ENCODE measurements at regions not wholly inside any gene's neighbourhood (a gene's known extent, or its start where the extent isn't known, plus 50 kb on each side); places are given as distances from the start of the nearest gene placed in this dataset.

GRCh38 chr13:22497991-22498780 lies 682.6 kb upstream of the SGCG start:
- WGBS (ENCODE audit: extremely low coverage, insufficient read length, low lambda C conversion rate) = no CpG with 5 or more reads among the region's 16 CpGs
- no peak overlapping the region for H3K4me3 Mint-ChIP-seq

More at GRCh38 chr13:22497991-22498780, 682.6 kb upstream of the SGCG start:
- Histone ChIP-seq H3K56ac (ENCODE audit: insufficient read length, low read depth, low read length) (no peak overlapping the region), H3T11ph (ENCODE audit: low read length) (no peak overlapping the region), H3K23ac (ENCODE audit: insufficient read length, low read depth, low read length) (no peak overlapping the region), H2BK120ac (ENCODE audit: low read depth, low read length, poor library complexity, severe bottlenecking) (no peak overlapping the region), H4K20me1 (ENCODE audit: control insufficient read depth, insufficient read depth, insufficient read length) (no peaks in the 10 kb centered on the region), H4K91ac (ENCODE audit: insufficient read length, low read depth, low read length) (no peak overlapping the region), H3K79me2 (ENCODE audit: insufficient read depth, low read length) (no peaks in the 10 kb centered on the region), H3K9ac (ENCODE audit: extremely low read depth, insufficient read length, low read length) (no peak overlapping the region), H2BK20ac (ENCODE audit: low read depth, low read length, poor library complexity, severe bottlenecking) (no peak overlapping the region), H2AK5ac (ENCODE audit: insufficient read length, low read length) (no peak overlapping the region), H3K23me2 (ENCODE audit: insufficient read length, low read depth, low read length, poor library complexity, severe bottlenecking) (no peaks in the 10 kb centered on the region), H4K5ac (ENCODE audit: insufficient read length, low read depth, low read length) (no peak overlapping the region), H3K4ac (ENCODE audit: low read depth, low read length) (no peak overlapping the region), H3K79me1 (ENCODE audit: insufficient read depth, low read depth, low read length, poor library complexity, severe bottlenecking) (no peaks in the 10 kb centered on the region), H3K27ac (ENCODE audit: insufficient read length, low read depth, low read length) (no peak overlapping the region), H2BK15ac (ENCODE audit: low read depth, low read length) (no peak overlapping the region), H4K8ac (replicated peaks; ENCODE audit: insufficient read length, low read depth, low read length) (no peak overlapping the region), H3K4me1 (ENCODE audit: insufficient read depth, low read length) (no peaks in the 10 kb centered on the region), H3K27me3 (ENCODE audit: insufficient read depth, low read length) (no peaks in the 10 kb centered on the region), H2BK5ac (ENCODE audit: insufficient read length, low read length) (no peak overlapping the region), H2AFZ (ENCODE audit: low read length) (no peak overlapping the region), H3K9me3 (ENCODE audit: control insufficient read depth, low read depth, low read length) (no peaks in the 10 kb centered on the region), H2BK12ac (ENCODE audit: insufficient read length, low read depth, low read length) (no peak overlapping the region), H3K4me2 (ENCODE audit: insufficient read depth, insufficient read length, low read length) (no peak overlapping the region), H3K18ac (ENCODE audit: insufficient read length, low read depth, low read length) (no peak overlapping the region), H3K14ac (ENCODE audit: insufficient read depth, low read length) (no peak overlapping the region)
- Mint-ChIP-seq H3K27ac (no peak overlapping the region), H3K27me3 (ENCODE audit: low read depth) (no peaks in the 10 kb centered on the region), H3K9me3 (peaks cover 0 to 3% of the 10 kb centered on the region in 2 experiments; a peak in 3 of 5 replicates), H3K36me3 (ENCODE audit: insufficient read depth in 1 of 3, low read depth in 3 of 3) (no peaks in the 10 kb centered on the region; a peak in 1 of 7 replicates), H3K4me1 (peaks cover 6% of the 10 kb centered on the region in 2 experiments; a peak in 3 of 4 replicates)
- TF ChIP-seq, protein P1, sequence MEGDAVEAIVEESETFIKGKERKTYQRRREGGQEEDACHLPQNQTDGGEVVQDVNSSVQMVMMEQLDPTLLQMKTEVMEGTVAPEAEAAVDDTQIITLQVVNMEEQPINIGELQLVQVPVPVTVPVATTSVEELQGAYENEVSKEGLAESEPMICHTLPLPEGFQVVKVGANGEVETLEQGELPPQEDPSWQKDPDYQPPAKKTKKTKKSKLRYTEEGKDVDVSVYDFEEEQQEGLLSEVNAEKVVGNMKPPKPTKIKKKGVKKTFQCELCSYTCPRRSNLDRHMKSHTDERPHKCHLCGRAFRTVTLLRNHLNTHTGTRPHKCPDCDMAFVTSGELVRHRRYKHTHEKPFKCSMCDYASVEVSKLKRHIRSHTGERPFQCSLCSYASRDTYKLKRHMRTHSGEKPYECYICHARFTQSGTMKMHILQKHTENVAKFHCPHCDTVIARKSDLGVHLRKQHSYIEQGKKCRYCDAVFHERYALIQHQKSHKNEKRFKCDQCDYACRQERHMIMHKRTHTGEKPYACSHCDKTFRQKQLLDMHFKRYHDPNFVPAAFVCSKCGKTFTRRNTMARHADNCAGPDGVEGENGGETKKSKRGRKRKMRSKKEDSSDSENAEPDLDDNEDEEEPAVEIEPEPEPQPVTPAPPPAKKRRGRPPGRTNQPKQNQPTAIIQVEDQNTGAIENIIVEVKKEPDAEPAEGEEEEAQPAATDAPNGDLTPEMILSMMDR (conservative IDR thresholded peaks at IDR 0.05) = no peak
- DNase-seq = no peak
